Panc1 (cell line): ENCODE measurements at regions not wholly inside any gene's neighbourhood (a gene's known extent, or its start where the extent isn't known, plus 50 kb on each side); places are given as distances from the start of the nearest gene placed in this dataset.

Experiments
- ATAC-seq: fragments of 200-7000 bp; cut with Tn5 transposase; 2 replicates; pipeline ENCODE4 v1.9.1; 2020; ENCODE audit warnings: mild to moderate bottlenecking, moderate library complexity
- BruUV-seq: library from RNA; stranded (reverse); fragments of 400-500 nt; replicated peaks from 2 replicates; lab custom pipeline; 2021; lab: Mats Ljungman, UMichigan
- CTCF ChIA-PET: fragments of 300-600 bp; sonication (Branson Sonifier 250); formaldehyde crosslinking; loops from one replicate; lab custom pipeline; 2022; ENCODE audit warnings: antibody characterized with exemption; lab: Charles Lee
- POLR2A ChIA-PET: fragments of 300-600 bp; sonication (Branson Sonifier 250); formaldehyde crosslinking; loops from one replicate; lab custom pipeline; 2022; ENCODE audit warnings: antibody characterized with exemption; lab: Charles Lee
- DNase-seq: peaks from one replicate; pipeline ENCODE4 v3.0.0-alpha.2; 2010; ENCODE audit warnings: low read depth, low spot score
- H3K27ac ChIP-seq: 2 replicates; pipeline ENCODE4 v1.5.1; 2011; ENCODE audit warnings: mild to moderate bottlenecking, low read length, inconsistent platforms
- H3K27me3 ChIP-seq: fragments of 200-500 bp; sonication (Bioruptor generic); 2 replicates; pipeline ENCODE4 v1.6.0; 2014; ENCODE audit warnings: low read length, inconsistent platforms; ENCODE audit not compliant: control insufficient read depth, insufficient read depth
- H3K36me3 ChIP-seq: fragments of 200-500 bp; sonication (Bioruptor generic); 2 replicates; pipeline ENCODE4 v1.5.1; 2014; ENCODE audit warnings: inconsistent platforms, mild to moderate bottlenecking, low read length, moderate library complexity; ENCODE audit not compliant: control insufficient read depth, insufficient read depth
- H3K4me1 ChIP-seq: 2 replicates; pipeline ENCODE4 v1.5.1; 2011; ENCODE audit warnings: inconsistent platforms, mild to moderate bottlenecking, low read length, moderate library complexity; ENCODE audit not compliant: control insufficient read depth, insufficient read depth
- H3K4me3 ChIP-seq, 2 experiments: 2 replicates each; pipeline ENCODE4 v1.5.1; 2011 to 2012; ENCODE audit warnings: low read depth in 2 of 2, low read length in 2 of 2, mild to moderate bottlenecking in 2 of 2, inconsistent platforms in 1 of 2, moderate library complexity in 1 of 2
- H3K9me3 ChIP-seq: fragments of 200-500 bp; sonication (Bioruptor generic); 2 replicates; pipeline ENCODE4 v1.5.1; 2014; ENCODE audit warnings: low read depth, mild to moderate bottlenecking, inconsistent platforms, low read length, moderate library complexity; ENCODE audit not compliant: control insufficient read depth, insufficient read depth
- CTCF ChIP-seq: fragments of 450-650 bp; IDR thresholded peaks from 2 replicates; pipeline ENCODE4 v1.5.1; 2017; ENCODE audit warnings: mild to moderate bottlenecking
- POLR2AphosphoS5 ChIP-seq: IDR thresholded peaks from 2 replicates; pipeline ENCODE4 v1.6.1; 2012; ENCODE audit warnings: mild to moderate bottlenecking, low read depth, low read length, moderate library complexity
- REST ChIP-seq, 2 experiments: IDR thresholded peaks; 2 replicates each; pipeline ENCODE4 v1.6.1; 2011 to 2012; ENCODE audit warnings: low read depth in 2 of 2, control low read depth in 1 of 2, low read length in 1 of 2, mild to moderate bottlenecking in 1 of 2, moderate library complexity in 1 of 2; ENCODE audit not compliant: insufficient read depth in 1 of 2
- SIN3A ChIP-seq: IDR thresholded peaks from 2 replicates; pipeline ENCODE4 v1.6.1; 2012; ENCODE audit warnings: low read depth, mild to moderate bottlenecking, low read length, moderate library complexity, borderline replicate concordance; ENCODE audit not compliant: insufficient read depth
- TCF7L2 ChIP-seq: IDR thresholded peaks from 2 replicates; pipeline ENCODE4 v1.6.1; 2011; ENCODE audit warnings: mild to moderate bottlenecking, low read depth, low read length, inconsistent platforms
- in situ Hi-C: cut with HindIII; loops from 2 replicates; pipeline ENCODE4 v1.10.0; 2016; ENCODE audit warnings: low sequenced_read_pairs, low pct_unique_long_range_greater_than_20kb
- intact Hi-C: fragments of 100-400 bp; cut with micrococcal nuclease; formaldehyde crosslinking; loops from one replicate; pipeline ENCODE4 v1.10.0; 2022; ENCODE audit not compliant: unreplicated experiment

GRCh38 chr20:50376888-50377459 is 133.2 kb upstream of the PTPN1 start:
- H3K36me3 ChIP-seq: no peaks in the 10 kb centered on the region
- BruUV-seq: no TSS peak
- DNase-seq (no peak), ATAC-seq (peak; percentile 42; the same call in 1 of the 2 replicates)
- no peak overlapping the region for H3K4me3 ChIP-seq
- in situ Hi-C loops: no loop called here
- no peak overlapping the region for H3K27ac ChIP-seq
- TF ChIP-seq SIN3A (no peak), POLR2AphosphoS5 (no peak), CTCF (no peak), TCF7L2 (no peak), REST (IDR thresholded peaks at IDR 0.05; ENCODE audit: insufficient read depth in 1 of 2, low read depth in 2 of 2, low read length in 1 of 2) (no peak)
- ChIA-PET CTCF (no interaction called here), POLR2A (no interaction called here)
- no peaks in the 10 kb centered on the region for H3K27me3 ChIP-seq
- H3K9me3 ChIP-seq: no peaks in the 10 kb centered on the region
- intact Hi-C loops: no loop called here
- peaks cover 26% of the 10 kb centered on the region for H3K4me1 ChIP-seq

- no peak for DNase-seq
- Histone ChIP-seq H3K4me1 (peaks cover 21% of the 10 kb centered on the region), H3K9me3 (no peaks in the 10 kb centered on the region), H3K27ac (peak overlapping the region; percentile 32; the same call in 1 of the 2 replicates), H3K4me3 (no peak overlapping the region), H3K27me3 (no peaks in the 10 kb centered on the region), H3K36me3 (no peaks in the 10 kb centered on the region)
- POLR2A ChIA-PET: no interaction called here
- CTCF ChIA-PET: no interaction called here
- in situ Hi-C loops: no loop called here
- no peak for TF ChIP-seq CTCF
- TF ChIP-seq TCF7L2: no peak
- no peak for TF ChIP-seq REST (IDR thresholded peaks at IDR 0.05; ENCODE audit: insufficient read depth in 1 of 2, low read depth in 2 of 2, low read length in 1 of 2)
- TF ChIP-seq POLR2AphosphoS5: no peak
- no peak for TF ChIP-seq SIN3A
- intact Hi-C loops: no loop called here
- no TSS peak for BruUV-seq
- peak; percentile 54 for ATAC-seq
Observed at GRCh38 chr20:50378170-50379000, 131.8 kb upstream of the PTPN1 start.
